OCI-LY7 (cell line): ENCODE measurements at regions not wholly inside any gene's neighbourhood (a gene's known extent, or its start where the extent isn't known, plus 50 kb on each side); places are given as distances from the start of the nearest gene placed in this dataset.

ENCODE experiments used
- BruUV-seq: library from RNA; stranded (reverse); fragments of 400-500 nt; replicated peaks from 2 replicates; lab custom pipeline; 2021; lab: Mats Ljungman, UMichigan
- CTCF ChIA-PET: fragments of 300-600 bp; sonication (Branson Sonifier 250); formaldehyde crosslinking; loops from one replicate; lab custom pipeline; 2022; ENCODE audit warnings: antibody characterized with exemption; ENCODE audit not compliant: unreplicated experiment; lab: Charles Lee
- POLR2A ChIA-PET: fragments of 300-600 bp; sonication (Branson Sonifier 250); formaldehyde crosslinking; loops from one replicate; lab custom pipeline; 2022; ENCODE audit warnings: antibody characterized with exemption; lab: Charles Lee
- DNase-seq: peaks from one replicate; pipeline ENCODE4 v3.0.0-alpha.2; 2015; ENCODE audit warnings: low spot score
- H2AFZ ChIP-seq: fragments of 200-600 bp; sonication (generic), shearing (Covaris generic); 2 replicates; pipeline ENCODE4 v1.6.1; 2014; ENCODE audit warnings: mild to moderate bottlenecking, antibody characterized with exemption, low read length, moderate library complexity
- H3K27ac ChIP-seq: fragments of 200-600 bp; sonication (generic); 2 replicates; pipeline ENCODE4 v1.5.1; 2014; ENCODE audit warnings: mixed run types, low read depth, mild to moderate bottlenecking, moderate library complexity, low read length, inconsistent platforms; ENCODE audit not compliant: poor library complexity, severe bottlenecking
- H3K36me3 ChIP-seq: fragments of 200-600 bp; sonication (generic); 2 replicates; pipeline ENCODE4 v1.6.1; 2014; ENCODE audit warnings: mild to moderate bottlenecking, antibody characterized with exemption, low read length, moderate library complexity, mixed read lengths; ENCODE audit not compliant: insufficient read depth
- H3K4me1 ChIP-seq: fragments of 200-600 bp; sonication (generic); 2 replicates; pipeline ENCODE4 v1.5.1; 2014; ENCODE audit warnings: mild to moderate bottlenecking, low read length; ENCODE audit not compliant: insufficient read depth, poor library complexity, severe bottlenecking
- H3K4me2 ChIP-seq: fragments of 200-600 bp; sonication (generic); 2 replicates; pipeline ENCODE4 v1.6.1; 2014; ENCODE audit warnings: mild to moderate bottlenecking, low read length
- H3K4me3 ChIP-seq: fragments of 200-600 bp; sonication (generic); 2 replicates; pipeline ENCODE4 v1.5.1; 2014; ENCODE audit warnings: mild to moderate bottlenecking, low read depth, low read length; ENCODE audit not compliant: poor library complexity, severe bottlenecking
- H3K79me2 ChIP-seq: fragments of 200-600 bp; sonication (generic); 2 replicates; pipeline ENCODE4 v1.6.1; 2016; ENCODE audit warnings: low read depth, mild to moderate bottlenecking, low read length, moderate library complexity, mixed read lengths; ENCODE audit not compliant: insufficient read depth
- H3K9me2 ChIP-seq: fragments of 200-600 bp; sonication (generic); 2 replicates; pipeline ENCODE4 v1.6.1; 2016; ENCODE audit warnings: mild to moderate bottlenecking, low read length, mixed read lengths; ENCODE audit not compliant: insufficient read depth
- H3K9me3 ChIP-seq: fragments of 200-600 bp; sonication (generic); 2 replicates; pipeline ENCODE4 v1.6.1; 2014; ENCODE audit warnings: mild to moderate bottlenecking, mixed run types, low read length, mixed read lengths
- H4K20me1 ChIP-seq: fragments of 200-600 bp; sonication (generic); 2 replicates; pipeline ENCODE4 v1.6.1; 2014; ENCODE audit warnings: mild to moderate bottlenecking, antibody characterized with exemption, low read length, moderate library complexity, mixed read lengths; ENCODE audit not compliant: insufficient read depth
- CTCF ChIP-seq: fragments of 200-600 bp; sonication (generic); conservative IDR thresholded peaks from 2 replicates; pipeline ENCODE4 v1.5.1; 2014; ENCODE audit warnings: mild to moderate bottlenecking, antibody characterized with exemption, low read length, moderate library complexity, mixed read lengths
- EZH2phosphoT487 ChIP-seq: fragments of 200-600 bp; sonication (generic); IDR thresholded peaks from 2 replicates; pipeline ENCODE4 v1.6.1; 2018; ENCODE audit warnings: low read depth, borderline replicate concordance, mild to moderate bottlenecking, mixed run types, antibody characterized with exemption, low read length, moderate library complexity, mixed read lengths
- intact Hi-C: fragments of 100-400 bp; cut with micrococcal nuclease; formaldehyde crosslinking; loops from one replicate; pipeline ENCODE4 v1.10.0; 2022; ENCODE audit not compliant: unreplicated experiment

- BruUV-seq = no TSS peak
- POLR2A ChIA-PET = interaction anchor here (0.6 kb wide), 2 partner anchors 10 to 27 kb away, joined by 3 to 4 read pairs; no protein-coding TSS in a partner anchor
These were observed 729.8 kb upstream of the SOX11 start for GRCh38 chr2:4962419-4962818.

GRCh38 chr2:4963106-4963505, 729.1 kb upstream of the SOX11 start:
- Histone ChIP-seq H4K20me1 (no peaks in the 10 kb centered on the region), H3K79me2 (no peaks in the 10 kb centered on the region), H3K4me1 (no peaks in the 10 kb centered on the region), H3K4me2 (no peak overlapping the region), H3K9me3 (no peaks in the 10 kb centered on the region), H3K27ac (no peak overlapping the region), H3K9me2 (no peaks in the 10 kb centered on the region), H2AFZ (no peak overlapping the region), H3K36me3 (no peaks in the 10 kb centered on the region), H3K4me3 (no peak overlapping the region)
- no peak for DNase-seq
- ChIA-PET POLR2A (interaction anchor here (0.6 kb wide), 2 partner anchors 9 to 162 kb away, joined by 3 read pairs; no protein-coding TSS in a partner anchor), CTCF (no interaction called here)
- intact Hi-C loops = no loop called here
- no TSS peak for BruUV-seq
- TF ChIP-seq EZH2phosphoT487 (no peak), CTCF (no peak)

More at GRCh38 chr2:4962419-4962818, 729.8 kb upstream of the SOX11 start:
- H3K27ac ChIP-seq = no peak overlapping the region
- no peak overlapping the region for H3K4me3 ChIP-seq
- no peaks in the 10 kb centered on the region for H4K20me1 ChIP-seq
- TF ChIP-seq EZH2phosphoT487 (no peak), CTCF (no peak)
- no peaks in the 10 kb centered on the region for H3K9me3 ChIP-seq
- H3K79me2 ChIP-seq = no peaks in the 10 kb centered on the region
- H3K4me2 ChIP-seq = no peak overlapping the region
- intact Hi-C loops = no loop called here
- CTCF ChIA-PET = no interaction called here
- no peaks in the 10 kb centered on the region for H3K9me2 ChIP-seq
- DNase-seq = no peak
- H3K4me1 ChIP-seq = no peaks in the 10 kb centered on the region
- no peak overlapping the region for H2AFZ ChIP-seq
- H3K36me3 ChIP-seq = no peaks in the 10 kb centered on the region

- H3K4me2 ChIP-seq = no peak overlapping the region
These were observed 728.1 kb upstream of the SOX11 start for GRCh38 chr2:4964001-4964540.

More at GRCh38 chr2:4964001-4964540, 728.1 kb upstream of the SOX11 start:
- H3K4me1 ChIP-seq = no peaks in the 10 kb centered on the region
- no peak overlapping the region for H3K27ac ChIP-seq
- no peak for DNase-seq
- CTCF ChIA-PET = no interaction called here
- no peaks in the 10 kb centered on the region for H3K36me3 ChIP-seq
- POLR2A ChIA-PET = interaction anchor here (1.8 kb wide), 1 partner anchor 32 kb away, joined by 3 read pairs; no protein-coding TSS in a partner anchor
- H3K4me3 ChIP-seq = no peak overlapping the region
- intact Hi-C loops = no loop called here
- no peaks in the 10 kb centered on the region for H3K9me2 ChIP-seq
- H3K79me2 ChIP-seq = no peaks in the 10 kb centered on the region
- BruUV-seq = no TSS peak
- H2AFZ ChIP-seq = no peak overlapping the region
- H4K20me1 ChIP-seq = no peaks in the 10 kb centered on the region
- no peak for TF ChIP-seq CTCF
- TF ChIP-seq EZH2phosphoT487 = no peak
- no peaks in the 10 kb centered on the region for H3K9me3 ChIP-seq
